H1 (cell line): ENCODE measurements at regions not wholly inside any gene's neighbourhood (a gene's known extent, or its start where the extent isn't known, plus 50 kb on each side); places are given as distances from the start of the nearest gene placed in this dataset.

Experiments
- CTCF ChIA-PET: fragments of 300-600 bp; sonication (Branson Sonifier 250); formaldehyde crosslinking; loops from one replicate; lab custom pipeline; 2021; ENCODE audit not compliant: partially characterized antibody; lab: Charles Lee
- POLR2A ChIA-PET: fragments of 300-600 bp; sonication (Branson Sonifier 250); formaldehyde crosslinking; loops from one replicate; lab custom pipeline; 2021; ENCODE audit warnings: inconsistent platforms; ENCODE audit not compliant: partially characterized antibody; lab: Charles Lee
- DNase-seq, 2 experiments: peaks; one replicate each; pipeline versions ENCODE4 v3.0.0 to v3.0.0-alpha.2; 2010 to 2022; ENCODE audit warnings: low spot score in 2 of 2, low read depth in 1 of 2, mixed read lengths in 1 of 2
- FAIRE-seq: peaks from 2 replicates; lab custom pipeline; 2011; peaks lifted over from hg19 to GRCh38; lab: Jason Lieb, UNC
- H2AFZ ChIP-seq: 2 replicates; pipeline ENCODE4 v1.8.1; 2012; ENCODE audit warnings: low read length, inconsistent platforms
- H2AK5ac ChIP-seq: 2 replicates; pipeline ENCODE4 v1.6.1; 2013; ENCODE audit warnings: low read depth, low read length
- H2BK120ac ChIP-seq: replicated peaks from 2 replicates; pipeline ENCODE3; 2013; ENCODE audit warnings: low read depth, low read length, inconsistent platforms
- H2BK12ac ChIP-seq: 2 replicates; pipeline ENCODE4 v1.6.1; 2013; ENCODE audit warnings: low read depth, low read length
- H2BK15ac ChIP-seq: 2 replicates; pipeline ENCODE4 v1.6.1; 2013; ENCODE audit warnings: low read length
- H2BK20ac ChIP-seq: 2 replicates; pipeline ENCODE4 v1.6.1; 2013; ENCODE audit warnings: low read length
- H2BK5ac ChIP-seq: 2 replicates; pipeline ENCODE4 v1.6.1; 2013; ENCODE audit warnings: low read depth, low read length
- H3K14ac ChIP-seq: 2 replicates; pipeline ENCODE4 v1.6.1; 2013; ENCODE audit warnings: inconsistent platforms; ENCODE audit not compliant: insufficient read length
- H3K18ac ChIP-seq: 2 replicates; pipeline ENCODE4 v1.6.1; 2013; ENCODE audit warnings: low read length; ENCODE audit errors: extremely low read depth
- H3K23ac ChIP-seq: 2 replicates; pipeline ENCODE4 v1.6.1; 2013; ENCODE audit warnings: inconsistent platforms; ENCODE audit not compliant: insufficient read length
- H3K23me2 ChIP-seq: 2 replicates; pipeline ENCODE4 v1.6.1; 2013; ENCODE audit warnings: low read depth, low read length
- H3K27ac ChIP-seq: 2 replicates; pipeline ENCODE4 v1.6.1; 2011; ENCODE audit warnings: low read depth, low read length, inconsistent platforms
- H3K27me3 ChIP-seq, 4 experiments: replicated peaks in 1 of 4; 1 replicate in 1 of 4; 2 replicates in 3 of 4; pipeline versions ENCODE4 v1.6.1 to v1.8.1; 2011 to 2013; ENCODE audit warnings: low read length in 3 of 4, mild to moderate bottlenecking in 3 of 4, inconsistent platforms in 2 of 4, mixed read lengths in 2 of 4, moderate library complexity in 1 of 4; ENCODE audit not compliant: control insufficient read depth in 3 of 4, insufficient read depth in 3 of 4; ENCODE audit errors: extremely low read depth in 1 of 4
- H3K36me3 ChIP-seq, 4 experiments: 2 replicates each; pipeline versions ENCODE4 v1.6.1 to v1.8.1; 2011 to 2013; ENCODE audit warnings: mild to moderate bottlenecking in 4 of 4, low read length in 3 of 4, moderate library complexity in 2 of 4, control low read depth in 1 of 4, inconsistent platforms in 1 of 4; ENCODE audit not compliant: insufficient read depth in 4 of 4, control insufficient read depth in 2 of 4
- H3K4ac ChIP-seq: replicated peaks from 2 replicates; pipeline ENCODE3; 2013; ENCODE audit warnings: low read length, low read depth, mixed read lengths, inconsistent platforms; ENCODE audit not compliant: insufficient read length
- H3K4me1 ChIP-seq, 4 experiments: replicated peaks in 1 of 4; 1 replicate in 1 of 4; 2 replicates in 3 of 4; pipeline versions ENCODE4 v1.6.1 to v1.8.1; 2011 to 2013; ENCODE audit warnings: low read length in 3 of 4, inconsistent platforms in 2 of 4, mixed read lengths in 1 of 4; ENCODE audit not compliant: insufficient read depth in 4 of 4, control insufficient read depth in 3 of 4
- H3K4me2 ChIP-seq, 2 experiments: 2 replicates each; pipeline versions ENCODE4 v1.6.1 to v1.8.1; 2011 to 2013; ENCODE audit warnings: low read depth in 2 of 2, low read length in 2 of 2, control low read depth in 1 of 2, inconsistent platforms in 1 of 2, mild to moderate bottlenecking in 1 of 2; ENCODE audit not compliant: insufficient read depth in 1 of 2
- H3K4me3 ChIP-seq, 4 experiments: fragments of 200-600, 300-600 bp in 1 of 4; sonication (generic), shearing (Covaris generic), sonication (Bioruptor Twin) in 1 of 4; 2 replicates each; pipeline versions ENCODE4 v1.5.1 to v1.8.1; 2011 to 2016; ENCODE audit warnings: low read length in 4 of 4, low read depth in 3 of 4, control low read depth in 2 of 4, inconsistent platforms in 2 of 4, mild to moderate bottlenecking in 2 of 4, mixed read lengths in 1 of 4, moderate library complexity in 1 of 4; ENCODE audit not compliant: insufficient read depth in 2 of 4; ENCODE audit errors: extremely low read depth in 1 of 4
- H3K56ac ChIP-seq: replicated peaks from 2 replicates; pipeline ENCODE3; 2013; ENCODE audit warnings: low read depth, mild to moderate bottlenecking, mixed read lengths, low read length, inconsistent platforms; ENCODE audit not compliant: insufficient read length
- H3K79me1 ChIP-seq: 2 replicates; pipeline ENCODE4 v1.6.1; 2013; ENCODE audit warnings: low read depth, low read length, control low read depth
- H3K79me2 ChIP-seq, 2 experiments: 2 replicates each; pipeline versions ENCODE4 v1.6.1 to v1.8.1; 2012 to 2013; ENCODE audit warnings: low read length in 2 of 2, mild to moderate bottlenecking in 2 of 2, inconsistent platforms in 1 of 2; ENCODE audit not compliant: insufficient read depth in 2 of 2, control insufficient read depth in 1 of 2
- H3K9ac ChIP-seq, 4 experiments: replicated peaks in 1 of 4; 1 replicate in 1 of 4; 2 replicates in 3 of 4; pipeline versions ENCODE4 v1.6.1 to v1.8.1; 2011 to 2013; ENCODE audit warnings: low read depth in 3 of 4, low read length in 3 of 4, control low read depth in 2 of 4, mild to moderate bottlenecking in 2 of 4, moderate library complexity in 2 of 4, inconsistent platforms in 1 of 4; ENCODE audit errors: extremely low read depth in 1 of 4
- H3K9me3 ChIP-seq, 2 experiments: 2 replicates each; pipeline versions ENCODE4 v1.6.1 to v1.8.1; 2012 to 2013; ENCODE audit warnings: mild to moderate bottlenecking in 2 of 2, moderate library complexity in 2 of 2, control low read depth in 1 of 2, inconsistent platforms in 1 of 2, low read depth in 1 of 2, low read length in 1 of 2, mixed read lengths in 1 of 2; ENCODE audit not compliant: insufficient read depth in 2 of 2
- H4K20me1 ChIP-seq, 2 experiments: replicated peaks in 1 of 2; 2 replicates each; pipeline versions ENCODE3 to v1.8.1; 2011 to 2013; ENCODE audit warnings: inconsistent platforms in 2 of 2, low read length in 2 of 2, mild to moderate bottlenecking in 1 of 2; ENCODE audit not compliant: insufficient read depth in 2 of 2, control insufficient read depth in 1 of 2
- H4K5ac ChIP-seq: 2 replicates; pipeline ENCODE4 v1.6.1; 2013; ENCODE audit warnings: low read length, low read depth, mixed read lengths, inconsistent platforms; ENCODE audit not compliant: insufficient read length
- H4K8ac ChIP-seq: 2 replicates; pipeline ENCODE4 v1.8.0; 2013; ENCODE audit warnings: mild to moderate bottlenecking, moderate library complexity, low read length, inconsistent platforms; ENCODE audit not compliant: insufficient read depth; ENCODE audit errors: extremely low read depth
- H4K91ac ChIP-seq: replicated peaks from 2 replicates; pipeline ENCODE3; 2013; ENCODE audit warnings: low read length, mixed read lengths, inconsistent platforms; ENCODE audit not compliant: insufficient read length
- ASH2L ChIP-seq: fragments of 200-600, 300-600 bp; sonication (generic); IDR thresholded peaks from one replicate; pipeline ENCODE4 v1.7.1; 2017; ENCODE audit warnings: low read length
- CEBPB ChIP-seq: IDR thresholded peaks from 2 replicates; pipeline ENCODE4 v1.6.1; 2012; ENCODE audit warnings: low read depth, low read length
- CTBP2 ChIP-seq: IDR thresholded peaks from 2 replicates; pipeline ENCODE4 v1.7.0; 2011; ENCODE audit warnings: borderline replicate concordance, mild to moderate bottlenecking, moderate library complexity, mixed read lengths, low read length; ENCODE audit not compliant: insufficient read depth, insufficient read length
- E2F6 ChIP-seq: IDR thresholded peaks from 2 replicates; pipeline ENCODE4 v1.6.1; 2012; ENCODE audit warnings: inconsistent platforms
- EGR1 ChIP-seq: IDR thresholded peaks from 2 replicates; pipeline ENCODE4 v1.6.1; 2011; ENCODE audit warnings: low read depth, low read length, borderline replicate concordance
- GABPA ChIP-seq: IDR thresholded peaks from 2 replicates; pipeline ENCODE4 v1.6.1; 2011; ENCODE audit warnings: mild to moderate bottlenecking, low read length, moderate library complexity, borderline replicate concordance; ENCODE audit not compliant: insufficient read depth
- JUND ChIP-seq: IDR thresholded peaks from 2 replicates; pipeline ENCODE4 v1.6.1; 2011; ENCODE audit warnings: mild to moderate bottlenecking, improper control_type of control experiment, low read length
- KDM5A ChIP-seq: fragments of 200-600 bp; IDR thresholded peaks from 2 replicates; pipeline ENCODE4 v1.7.1; 2012; ENCODE audit warnings: mild to moderate bottlenecking, low read length, inconsistent platforms, mixed read lengths
- PHF8 ChIP-seq: fragments of 200-600 bp; sonication (generic); conservative IDR thresholded peaks from 2 replicates; pipeline ENCODE4 v1.7.1; 2012; ENCODE audit warnings: low read depth, mild to moderate bottlenecking, inconsistent platforms, low read length, moderate library complexity
- POLR2AphosphoS5 ChIP-seq: IDR thresholded peaks from 2 replicates; pipeline ENCODE4 v1.6.1; 2011; ENCODE audit warnings: low read depth, low read length
- SAP30 ChIP-seq: fragments of 300-600 bp; sonication (generic); IDR thresholded peaks from 2 replicates; pipeline ENCODE4 v1.7.1; 2012; ENCODE audit warnings: low read length, moderate library complexity, mild to moderate bottlenecking, inconsistent platforms; ENCODE audit not compliant: insufficient read depth, insufficient replicate concordance
- SP1 ChIP-seq: IDR thresholded peaks from 2 replicates; pipeline ENCODE4 v1.6.1; 2011; ENCODE audit warnings: low read depth, low read length
- SP4 ChIP-seq: IDR thresholded peaks from 2 replicates; pipeline ENCODE4 v1.6.1; 2012; ENCODE audit warnings: low read length, inconsistent platforms
- TBP ChIP-seq: IDR thresholded peaks from 2 replicates; pipeline ENCODE4 v1.6.1; 2011; ENCODE audit warnings: low read depth, low read length, improper control_type of control experiment
- whole genome bisulfite sequencing, 2 experiments: shearing (Covaris generic) in 1 of 2; methylation state at CpG; one replicate each; pipeline versions ENCODE4 v1.1.6 to v1.1.7; 2013 to 2015; ENCODE audit warnings: low lambda C conversion rate in 2 of 2, mixed read lengths in 2 of 2, inconsistent platforms in 1 of 2, low coverage in 1 of 2, missing lambda C conversion rate in 1 of 2; ENCODE audit not compliant: insufficient replicate concordance in 2 of 2, insufficient coverage in 1 of 2, insufficient read length in 1 of 2; ENCODE audit errors: extremely low coverage in 1 of 2, missing lambda C conversion rate in 1 of 2; 5-methylcytosine and 5-hydroxymethylcytosine counted together

GRCh38 chr1:34366875-34367624, 190.3 kb downstream of the C1orf94 start:
- Histone ChIP-seq H3K27me3 (no peaks in the 10 kb centered on the region; a peak in 3 of 7 replicates), H3K79me1 (no peaks in the 10 kb centered on the region), H3K36me3 (no peaks in the 10 kb centered on the region), H3K4me2 (no peak overlapping the region), H3K9ac (no peak overlapping the region), H4K91ac (no peak overlapping the region), H2BK5ac (no peak overlapping the region), H3K9me3 (peaks cover 0 to 4% of the 10 kb centered on the region in 2 experiments; a peak in 1 of 4 replicates), H4K5ac (no peak overlapping the region), H3K23ac (no peak overlapping the region), H3K4ac (no peak overlapping the region), H3K14ac (no peak overlapping the region), H2AFZ (no peak overlapping the region), H2BK120ac (no peak overlapping the region), H3K56ac (no peak overlapping the region), H4K20me1 (no peaks in the 10 kb centered on the region), H3K18ac (no peak overlapping the region), H4K8ac (no peak overlapping the region), H2BK20ac (no peak overlapping the region), H3K27ac (no peak overlapping the region), H2BK12ac (no peak overlapping the region), H3K4me3 (no peak overlapping the region), H3K23me2 (no peaks in the 10 kb centered on the region), H2AK5ac (no peak overlapping the region), H3K79me2 (no peaks in the 10 kb centered on the region), H2BK15ac (no peak overlapping the region), H3K4me1 (no peaks in the 10 kb centered on the region)
- POLR2A ChIA-PET: no interaction called here
- peak in 1 of 2 experiments; percentile 16 for DNase-seq
- WGBS, 2 experiments: 79% methylated on average over 3 of the region's 3 CpGs; no CpG with 5 or more reads in 1 of the 2 experiments
- FAIRE-seq: no peak
- CTCF ChIA-PET: no interaction called here
- TF ChIP-seq CTBP2: no peak
- no peak for TF ChIP-seq GABPA
- TF ChIP-seq POLR2AphosphoS5: no peak
- TF ChIP-seq ASH2L: no peak
- no peak for TF ChIP-seq SAP30
- no peak for TF ChIP-seq EGR1
- no peak for TF ChIP-seq PHF8
- no peak for TF ChIP-seq JUND
- no peak for TF ChIP-seq CEBPB
- TF ChIP-seq KDM5A: no peak
- TF ChIP-seq TBP: no peak
- TF ChIP-seq SP1: no peak
- no peak for TF ChIP-seq E2F6
- TF ChIP-seq SP4: no peak
